SK-N-SH treated with all-trans-retinoic acid at 6 μM for 48 hours (cell line): ENCODE measurements at regions not wholly inside any gene's neighbourhood (a gene's known extent, or its start where the extent isn't known, plus 50 kb on each side); places are given as distances from the start of the nearest gene placed in this dataset.

Experiments
- CSDC2 ChIP-seq: fragments of 250-450 bp; sonication (Bioruptor Pico); IDR thresholded peaks from 2 replicates; pipeline ENCODE4 v1.5.0; 2020; ENCODE audit warnings: mild to moderate bottlenecking, moderate library complexity
- ESRRG ChIP-seq: fragments of 250-450 bp; sonication (Bioruptor Pico); IDR thresholded peaks from 2 replicates; pipeline ENCODE4 v1.6.1; 2021; ENCODE audit warnings: mild to moderate bottlenecking
- ISL1 ChIP-seq: fragments of 250-450 bp; sonication (Bioruptor Pico); IDR thresholded peaks from 2 replicates; pipeline ENCODE4 v2.1.2; 2022; ENCODE audit warnings: mild to moderate bottlenecking, moderate library complexity
- OSR1 ChIP-seq: fragments of 250-450 bp; sonication (Bioruptor Pico); IDR thresholded peaks from 2 replicates; pipeline ENCODE4 v1.8.0; 2022; ENCODE audit warnings: moderate library complexity, mild to moderate bottlenecking, inconsistent platforms
- SNAI2 ChIP-seq: fragments of 250-450 bp; sonication (Bioruptor Pico); IDR thresholded peaks from 2 replicates; pipeline ENCODE4 v1.5.0; 2020; ENCODE audit warnings: mild to moderate bottlenecking, moderate library complexity
- TCF4 ChIP-seq: fragments of 250-450 bp; sonication (Bioruptor Pico); IDR thresholded peaks from 2 replicates; pipeline ENCODE4 v1.8.0; 2021; ENCODE audit warnings: mild to moderate bottlenecking, moderate library complexity, borderline replicate concordance
- TOX ChIP-seq: fragments of 250-450 bp; sonication (Bioruptor Pico); IDR thresholded peaks from 2 replicates; pipeline ENCODE4 v1.8.0; 2021; ENCODE audit warnings: mild to moderate bottlenecking, moderate library complexity, borderline replicate concordance
- TSHZ2 ChIP-seq: fragments of 250-450 bp; sonication (Bioruptor Pico); IDR thresholded peaks from 2 replicates; pipeline ENCODE4 v1.5.0; 2020; ENCODE audit warnings: mild to moderate bottlenecking, moderate library complexity
- ZC3H10 ChIP-seq: fragments of 250-450 bp; sonication (Bioruptor Pico); IDR thresholded peaks from 2 replicates; pipeline ENCODE4 v1.5.1; 2021; ENCODE audit warnings: mild to moderate bottlenecking, moderate library complexity
- ZFP30 ChIP-seq: fragments of 450-650 bp; formaldehyde crosslinking; IDR thresholded peaks from 2 replicates; pipeline ENCODE4 v1.5.0; 2022; ENCODE audit warnings: mild to moderate bottlenecking, moderate library complexity
- ZNF70 ChIP-seq: fragments of 450-650 bp; formaldehyde crosslinking; IDR thresholded peaks from 2 replicates; pipeline ENCODE4 v1.5.0; 2020; ENCODE audit warnings: mild to moderate bottlenecking, moderate library complexity
- ZNF8 ChIP-seq: fragments of 450-650 bp; formaldehyde crosslinking; IDR thresholded peaks from 2 replicates; pipeline ENCODE4 v1.5.0; 2020; ENCODE audit warnings: mild to moderate bottlenecking, moderate library complexity
- TF ChIP-seq, protein P1 (sequence below): fragments of 250-450 bp; sonication (Bioruptor Pico); IDR thresholded peaks from 2 replicates; pipeline ENCODE4 v1.5.1; 2021; ENCODE audit warnings: mild to moderate bottlenecking, moderate library complexity
- TF ChIP-seq, protein P2 (sequence below): fragments of 250-450 bp; sonication (Bioruptor Pico); IDR thresholded peaks from 2 replicates; pipeline ENCODE4 v1.8.0; 2020; ENCODE audit warnings: mild to moderate bottlenecking, moderate library complexity, borderline replicate concordance

- TF ChIP-seq OSR1 (CRISPR knock-in tag) (no peak), TCF4 (no peak), SNAI2 (CRISPR knock-in tag) (no peak), TSHZ2 (CRISPR knock-in tag) (no peak), CSDC2 (CRISPR knock-in tag) (no peak), ZNF70 (no peak), ZNF8 (no peak), ZFP30 (CRISPR knock-in tag) (no peak), ISL1 (CRISPR knock-in tag) (no peak), ESRRG (CRISPR knock-in tag) (no peak), TOX (CRISPR knock-in tag) (no peak), ZC3H10 (CRISPR knock-in tag) (no peak)
- TF ChIP-seq, protein P1, sequence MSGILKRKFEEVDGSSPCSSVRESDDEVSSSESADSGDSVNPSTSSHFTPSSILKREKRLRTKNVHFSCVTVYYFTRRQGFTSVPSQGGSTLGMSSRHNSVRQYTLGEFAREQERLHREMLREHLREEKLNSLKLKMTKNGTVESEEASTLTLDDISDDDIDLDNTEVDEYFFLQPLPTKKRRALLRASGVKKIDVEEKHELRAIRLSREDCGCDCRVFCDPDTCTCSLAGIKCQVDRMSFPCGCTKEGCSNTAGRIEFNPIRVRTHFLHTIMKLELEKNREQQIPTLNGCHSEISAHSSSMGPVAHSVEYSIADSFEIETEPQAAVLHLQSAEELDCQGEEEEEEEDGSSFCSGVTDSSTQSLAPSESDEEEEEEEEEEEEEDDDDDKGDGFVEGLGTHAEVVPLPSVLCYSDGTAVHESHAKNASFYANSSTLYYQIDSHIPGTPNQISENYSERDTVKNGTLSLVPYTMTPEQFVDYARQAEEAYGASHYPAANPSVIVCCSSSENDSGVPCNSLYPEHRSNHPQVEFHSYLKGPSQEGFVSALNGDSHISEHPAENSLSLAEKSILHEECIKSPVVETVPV (CRISPR knock-in tag), result no peak
- TF ChIP-seq, protein P2, sequence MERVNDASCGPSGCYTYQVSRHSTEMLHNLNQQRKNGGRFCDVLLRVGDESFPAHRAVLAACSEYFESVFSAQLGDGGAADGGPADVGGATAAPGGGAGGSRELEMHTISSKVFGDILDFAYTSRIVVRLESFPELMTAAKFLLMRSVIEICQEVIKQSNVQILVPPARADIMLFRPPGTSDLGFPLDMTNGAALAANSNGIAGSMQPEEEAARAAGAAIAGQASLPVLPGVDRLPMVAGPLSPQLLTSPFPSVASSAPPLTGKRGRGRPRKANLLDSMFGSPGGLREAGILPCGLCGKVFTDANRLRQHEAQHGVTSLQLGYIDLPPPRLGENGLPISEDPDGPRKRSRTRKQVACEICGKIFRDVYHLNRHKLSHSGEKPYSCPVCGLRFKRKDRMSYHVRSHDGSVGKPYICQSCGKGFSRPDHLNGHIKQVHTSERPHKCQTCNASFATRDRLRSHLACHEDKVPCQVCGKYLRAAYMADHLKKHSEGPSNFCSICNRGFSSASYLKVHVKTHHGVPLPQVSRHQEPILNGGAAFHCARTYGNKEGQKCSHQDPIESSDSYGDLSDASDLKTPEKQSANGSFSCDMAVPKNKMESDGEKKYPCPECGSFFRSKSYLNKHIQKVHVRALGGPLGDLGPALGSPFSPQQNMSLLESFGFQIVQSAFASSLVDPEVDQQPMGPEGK (CRISPR knock-in tag), result no peak
Measured at GRCh38 chr4:53730031-53730805, 138.9 kb upstream of the LNX1 start.
